Vagina (tissue), 2 donors: ENCODE measurements at regions not wholly inside any gene's neighbourhood (a gene's known extent, or its start where the extent isn't known, plus 50 kb on each side); places are given as distances from the start of the nearest gene placed in this dataset.

Experiments
- CTCF ChIP-seq, 3 experiments: fragments of 450-650 bp in 2 of 3; fragments of 200-600 bp in 1 of 3; sonication (generic) in 1 of 3; IDR thresholded peaks; one replicate each; pipeline ENCODE4 v1.5.1; 2017 to 2019; ENCODE audit warnings: antibody characterized with exemption in 3 of 3, mild to moderate bottlenecking in 2 of 3, moderate library complexity in 2 of 3
- POLR2A ChIP-seq, 2 donors: fragments of 450-650 bp; IDR thresholded peaks; one replicate each; pipeline ENCODE4 v1.6.1; 2017; ENCODE audit warnings: antibody characterized with exemption in 2 of 2, mild to moderate bottlenecking in 2 of 2, moderate library complexity in 2 of 2
- POLR2AphosphoS5 ChIP-seq, 2 donors: sonication (generic); formaldehyde crosslinking; IDR thresholded peaks; one replicate each; pipeline ENCODE4 v1.9.0; 2017; ENCODE audit warnings: antibody characterized with exemption in 2 of 2, mild to moderate bottlenecking in 2 of 2, low read depth in 1 of 2; ENCODE audit not compliant: insufficient read depth in 1 of 2

GRCh38 chr18:30852541-30852940 is 190.0 kb downstream of the DSC3 start:
- no peak for TF ChIP-seq CTCF (IDR thresholded peaks at IDR 0.05)
- no peak for TF ChIP-seq POLR2A (IDR thresholded peaks at IDR 0.05)
- TF ChIP-seq POLR2AphosphoS5 (IDR thresholded peaks at IDR 0.05; ENCODE audit: insufficient read depth in 1 of 2, low read depth in 1 of 2) = no peak
